Endothelial cell of umbilical vein (primary cell): ENCODE measurements at regions not wholly inside any gene's neighbourhood (a gene's known extent, or its start where the extent isn't known, plus 50 kb on each side); places are given as distances from the start of the nearest gene placed in this dataset.

ENCODE experiments used
- BruUV-seq: library from RNA; stranded (reverse); fragments of 400-500 nt; replicated peaks from 2 replicates; lab custom pipeline; 2021; lab: Mats Ljungman, UMichigan
- CTCF ChIA-PET: fragments of 300-600, 350-600 bp; sonication (Branson Sonifier 250); formaldehyde crosslinking; loops from one replicate; lab custom pipeline; 2021; ENCODE audit warnings: antibody characterized with exemption, inconsistent platforms; lab: Charles Lee
- POLR2A ChIA-PET: fragments of 300-600, 350-600 bp; sonication (Branson Sonifier 250); formaldehyde crosslinking; loops from one replicate; lab custom pipeline; 2021; ENCODE audit warnings: antibody characterized with exemption, inconsistent platforms; lab: Charles Lee
- DNase-seq: peaks from one replicate; pipeline ENCODE4 v3.0.0-alpha.2; 2011; ENCODE audit warnings: low read depth, low spot score
- FAIRE-seq: peaks from 2 replicates; lab custom pipeline; 2011; peaks lifted over from hg19 to GRCh38; lab: Jason Lieb, UNC
- H2AFZ ChIP-seq: 2 replicates; pipeline ENCODE4 v1.6.0; 2012; ENCODE audit warnings: low read depth, low read length, control low read depth, inconsistent platforms
- H3K27ac ChIP-seq: 2 replicates; pipeline ENCODE4 v1.5.1; 2011; ENCODE audit warnings: low read depth, mild to moderate bottlenecking, control low read depth, low read length, moderate library complexity; ENCODE audit not compliant: insufficient read depth
- H3K27me3 ChIP-seq, 2 experiments: 2 replicates each; pipeline versions ENCODE4 v1.6.0 to v1.6.1; 2011; ENCODE audit warnings: low read length in 2 of 2, mixed read lengths in 1 of 2; ENCODE audit not compliant: control insufficient read depth in 2 of 2, insufficient read depth in 2 of 2
- H3K36me3 ChIP-seq, 2 experiments: 2 replicates in 1 of 2; 3 replicates in 1 of 2; pipeline ENCODE4 v1.5.1; 2011; ENCODE audit warnings: low read length in 2 of 2, mild to moderate bottlenecking in 1 of 2, moderate library complexity in 1 of 2; ENCODE audit not compliant: control insufficient read depth in 2 of 2, insufficient read depth in 2 of 2; ENCODE audit errors: extremely low read depth in 1 of 2
- H3K4me1 ChIP-seq: 3 replicates; pipeline ENCODE4 v1.5.1; 2011; ENCODE audit warnings: mild to moderate bottlenecking, low read length; ENCODE audit not compliant: control insufficient read depth, insufficient read depth; ENCODE audit errors: extremely low read depth
- H3K4me2 ChIP-seq: 2 replicates; pipeline ENCODE4 v1.6.1; 2011; ENCODE audit warnings: low read length, control low read depth, mixed read lengths; ENCODE audit not compliant: insufficient read depth
- H3K4me3 ChIP-seq, 3 experiments: fragments of 200-600 bp in 1 of 3; sonication (generic), shearing (Covaris generic) in 1 of 3; replicated peaks in 1 of 3; 2 replicates each; pipeline ENCODE4 v1.5.1; 2011 to 2016; ENCODE audit warnings: control low read depth in 3 of 3, low read length in 3 of 3, mild to moderate bottlenecking in 2 of 3, inconsistent platforms in 1 of 3, low read depth in 1 of 3, moderate library complexity in 1 of 3; ENCODE audit not compliant: insufficient read depth in 1 of 3
- H3K79me2 ChIP-seq: 2 replicates; pipeline ENCODE4 v1.6.0; 2012; ENCODE audit warnings: low read length, inconsistent platforms; ENCODE audit not compliant: control insufficient read depth, insufficient read depth
- H3K9ac ChIP-seq: replicated peaks from 2 replicates; pipeline ENCODE3; 2011; ENCODE audit warnings: low read length, control low read depth; ENCODE audit not compliant: insufficient read depth; ENCODE audit errors: extremely low read depth
- H3K9me1 ChIP-seq: replicated peaks from 3 replicates; pipeline ENCODE4 v1.6.0; 2011; ENCODE audit warnings: mild to moderate bottlenecking, low read length; ENCODE audit not compliant: control insufficient read depth, insufficient read depth; ENCODE audit errors: extremely low read depth
- H3K9me3 ChIP-seq: replicated peaks from 2 replicates; pipeline ENCODE4 v1.5.1; 2012; ENCODE audit warnings: low read length, inconsistent platforms; ENCODE audit not compliant: control insufficient read depth, insufficient read depth
- H4K20me1 ChIP-seq: replicated peaks from 2 replicates; pipeline ENCODE3; 2011; ENCODE audit warnings: mild to moderate bottlenecking, low read length; ENCODE audit not compliant: control insufficient read depth, insufficient read depth; ENCODE audit errors: extremely low read depth
- EZH2 ChIP-seq: IDR thresholded peaks from 2 replicates; pipeline ENCODE4 v1.6.1; 2012; ENCODE audit warnings: borderline replicate concordance, low read depth, mild to moderate bottlenecking, moderate library complexity, low read length, inconsistent platforms; ENCODE audit not compliant: severe bottlenecking
- FOS ChIP-seq: IDR thresholded peaks from 2 replicates; pipeline ENCODE4 v1.6.1; 2011; ENCODE audit warnings: mild to moderate bottlenecking, low read length, moderate library complexity, borderline replicate concordance; ENCODE audit not compliant: insufficient read depth
- GATA2 ChIP-seq: IDR thresholded peaks from 2 replicates; pipeline ENCODE4 v1.7.0; 2011; ENCODE audit warnings: low read depth, mild to moderate bottlenecking, moderate library complexity, mixed read lengths, low read length; ENCODE audit not compliant: insufficient read length, insufficient read depth
- JUN ChIP-seq: IDR thresholded peaks from 2 replicates; pipeline ENCODE4 v1.6.1; 2011; ENCODE audit warnings: borderline replicate concordance, low read depth; ENCODE audit not compliant: insufficient read length, insufficient read depth
- MYC ChIP-seq: IDR thresholded peaks from one replicate; pipeline ENCODE4 v1.6.1; 2011; ENCODE audit warnings: mild to moderate bottlenecking, low read depth, low read length
- POLR2A ChIP-seq: IDR thresholded peaks from 2 replicates; pipeline ENCODE4 v1.6.1; 2012; ENCODE audit warnings: low read depth, mild to moderate bottlenecking, control low read depth, low read length
- POLR2AphosphoS5 ChIP-seq: IDR thresholded peaks from 2 replicates; pipeline ENCODE4 v1.6.1; 2012; ENCODE audit warnings: low read depth, mild to moderate bottlenecking, control low read depth, low read length, moderate library complexity; ENCODE audit not compliant: insufficient read depth
- dilution Hi-C: fragments of 300-500 bp; cut with MboI; formaldehyde crosslinking; loops from one replicate; pipeline ENCODE4 v1.15.0; 2019; ENCODE audit warnings: low sequenced_read_pairs; ENCODE audit not compliant: extremely low pct_ligation_motif_present
- intact Hi-C: fragments of 100-400 bp; cut with micrococcal nuclease; formaldehyde crosslinking; loops from one replicate; pipeline ENCODE4 v1.10.0; 2022
- TF ChIP-seq, protein P1 (sequence below): IDR thresholded peaks from 2 replicates; pipeline ENCODE4 v1.6.1; 2011; ENCODE audit not compliant: insufficient read depth, insufficient read length
- TF ChIP-seq, protein P2 (sequence below), 2 donors: IDR thresholded peaks; 1 replicate in 1 of 2; 2 replicates in 1 of 2; pipeline ENCODE4 v1.5.1; 2011; ENCODE audit warnings: low read length in 2 of 2, mild to moderate bottlenecking in 2 of 2, moderate library complexity in 2 of 2, control low read depth in 1 of 2, inconsistent platforms in 1 of 2, low read depth in 1 of 2; ENCODE audit not compliant: insufficient read depth in 1 of 2; ENCODE audit errors: extremely low read depth in 1 of 2

DNA sequence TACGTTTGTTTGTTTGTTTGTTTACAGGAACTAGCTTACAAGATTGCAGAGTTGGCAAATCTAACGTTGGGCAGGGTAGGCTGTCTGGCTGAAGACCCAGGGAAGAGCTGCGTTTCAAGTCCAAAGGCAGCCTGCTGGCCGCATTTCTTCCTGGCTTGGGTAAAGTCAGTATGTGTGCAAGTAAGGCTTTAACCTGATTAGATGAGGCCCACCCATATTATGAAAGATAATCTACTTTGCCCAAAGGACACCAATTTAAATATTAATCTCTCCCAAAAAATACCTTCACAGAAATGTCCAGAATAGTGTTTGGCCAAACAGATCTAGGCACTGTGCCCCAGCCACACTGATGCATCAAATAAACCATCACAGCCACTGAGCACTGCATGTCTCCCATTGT is 228.9 kb upstream of the HABP2 start:
- Histone ChIP-seq H2AFZ (no peak overlapping the region), H4K20me1 (no peaks in the 10 kb centered on the region), H3K36me3 (no peaks in the 10 kb centered on the region), H3K9ac (no peak overlapping the region), H3K27ac (no peak overlapping the region), H3K79me2 (no peaks in the 10 kb centered on the region), H3K9me1 (no peaks in the 10 kb centered on the region), H3K27me3 (no peaks in the 10 kb centered on the region), H3K4me1 (peaks cover 6% of the 10 kb centered on the region), H3K4me3 (no peak overlapping the region), H3K9me3 (no peaks in the 10 kb centered on the region), H3K4me2 (no peak overlapping the region)
- POLR2A ChIA-PET, result no interaction called here
- dilution Hi-C loops, result no loop called here
- no peak for DNase-seq
- TF ChIP-seq FOS, result no peak
- TF ChIP-seq POLR2AphosphoS5, result no peak
- TF ChIP-seq GATA2, result no peak
- no peak for TF ChIP-seq JUN
- TF ChIP-seq, protein P1, sequence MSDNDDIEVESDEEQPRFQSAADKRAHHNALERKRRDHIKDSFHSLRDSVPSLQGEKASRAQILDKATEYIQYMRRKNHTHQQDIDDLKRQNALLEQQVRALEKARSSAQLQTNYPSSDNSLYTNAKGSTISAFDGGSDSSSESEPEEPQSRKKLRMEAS, result no peak
- TF ChIP-seq, protein P2, sequence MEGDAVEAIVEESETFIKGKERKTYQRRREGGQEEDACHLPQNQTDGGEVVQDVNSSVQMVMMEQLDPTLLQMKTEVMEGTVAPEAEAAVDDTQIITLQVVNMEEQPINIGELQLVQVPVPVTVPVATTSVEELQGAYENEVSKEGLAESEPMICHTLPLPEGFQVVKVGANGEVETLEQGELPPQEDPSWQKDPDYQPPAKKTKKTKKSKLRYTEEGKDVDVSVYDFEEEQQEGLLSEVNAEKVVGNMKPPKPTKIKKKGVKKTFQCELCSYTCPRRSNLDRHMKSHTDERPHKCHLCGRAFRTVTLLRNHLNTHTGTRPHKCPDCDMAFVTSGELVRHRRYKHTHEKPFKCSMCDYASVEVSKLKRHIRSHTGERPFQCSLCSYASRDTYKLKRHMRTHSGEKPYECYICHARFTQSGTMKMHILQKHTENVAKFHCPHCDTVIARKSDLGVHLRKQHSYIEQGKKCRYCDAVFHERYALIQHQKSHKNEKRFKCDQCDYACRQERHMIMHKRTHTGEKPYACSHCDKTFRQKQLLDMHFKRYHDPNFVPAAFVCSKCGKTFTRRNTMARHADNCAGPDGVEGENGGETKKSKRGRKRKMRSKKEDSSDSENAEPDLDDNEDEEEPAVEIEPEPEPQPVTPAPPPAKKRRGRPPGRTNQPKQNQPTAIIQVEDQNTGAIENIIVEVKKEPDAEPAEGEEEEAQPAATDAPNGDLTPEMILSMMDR (IDR thresholded peaks at IDR 0.05; ENCODE audit: extremely low read depth in 1 of 2, insufficient read depth in 1 of 2, low read depth in 1 of 2, low read length in 2 of 2), result no peak
- TF ChIP-seq POLR2A, result no peak
- TF ChIP-seq EZH2, result no peak
- no peak for TF ChIP-seq MYC
- intact Hi-C loops, result no loop called here
- no TSS peak for BruUV-seq
- no peak for FAIRE-seq
- CTCF ChIA-PET, result no interaction called here
